Neural crest cell (in vitro differentiated cells): ENCODE measurements at regions not wholly inside any gene's neighbourhood (a gene's known extent, or its start where the extent isn't known, plus 50 kb on each side); places are given as distances from the start of the nearest gene placed in this dataset.

Source experiments
- DNase-seq: peaks from one replicate; pipeline ENCODE4 v3.0.0; 2021; ENCODE audit warnings: low read depth, mixed read lengths, low spot score
- H3K27ac Mint-ChIP-seq: one replicate; pipeline ENCODE4 v1.8.0; 2021; ENCODE audit warnings: mild to moderate bottlenecking, mixed read lengths; ENCODE audit not compliant: unreplicated experiment
- H3K27me3 Mint-ChIP-seq: 2 replicates; pipeline ENCODE4 v1.8.0; 2021; ENCODE audit warnings: low read depth, mild to moderate bottlenecking, mixed read lengths
- H3K36me3 Mint-ChIP-seq: 2 replicates; pipeline ENCODE4 v1.8.0; 2021; ENCODE audit warnings: low read depth, mild to moderate bottlenecking, mixed read lengths
- H3K4me1 Mint-ChIP-seq: 2 replicates; pipeline ENCODE4 v1.8.0; 2021; ENCODE audit warnings: mixed read lengths
- H3K4me3 Mint-ChIP-seq: one replicate; pipeline ENCODE4 v1.8.0; 2021; ENCODE audit warnings: mild to moderate bottlenecking, mixed read lengths
- H3K9me3 Mint-ChIP-seq: 2 replicates; pipeline ENCODE4 v1.8.0; 2021; ENCODE audit warnings: mixed read lengths
- CTCF ChIP-seq: fragments of 200-600 bp; sonication (generic); conservative IDR thresholded peaks from 2 replicates; pipeline ENCODE4 v1.5.0; 2021; ENCODE audit warnings: antibody characterized with exemption, mild to moderate bottlenecking

- DNase-seq: no peak
- H3K27me3 Mint-ChIP-seq: no peaks in the 10 kb centered on the region
- H3K9me3 Mint-ChIP-seq: no peaks in the 10 kb centered on the region
- no peak for TF ChIP-seq CTCF
- H3K4me3 Mint-ChIP-seq: no peak overlapping the region
- no peaks in the 10 kb centered on the region for H3K36me3 Mint-ChIP-seq
- no peak overlapping the region for H3K27ac Mint-ChIP-seq
- H3K4me1 Mint-ChIP-seq: peaks cover 6% of the 10 kb centered on the region
Observed at GRCh38 chr4:100067255-100067654, 117.2 kb upstream of the H2AZ1 start.

DNA sequence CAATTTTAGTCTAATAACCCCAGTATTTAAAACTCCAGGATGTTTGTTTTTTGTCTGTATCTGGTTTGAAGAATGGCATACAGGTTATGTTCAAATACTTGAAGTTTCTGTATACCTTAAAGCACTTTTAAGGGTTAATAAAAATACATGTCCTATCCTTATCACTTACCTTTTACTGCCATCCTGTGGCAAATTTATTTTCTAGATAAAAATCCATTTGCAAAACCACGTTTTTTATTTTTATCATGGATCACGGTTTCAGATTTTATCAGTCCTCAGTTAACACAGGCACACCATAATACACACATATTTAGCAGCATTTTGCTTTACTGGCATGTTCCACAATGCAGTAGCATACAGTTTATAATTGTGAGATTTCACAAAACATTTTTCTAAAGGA is 113.3 kb upstream of the H2AZ1 start:
- no peak overlapping the region for H3K27ac Mint-ChIP-seq
- H3K9me3 Mint-ChIP-seq: no peaks in the 10 kb centered on the region
- H3K4me1 Mint-ChIP-seq: no peaks in the 10 kb centered on the region
- H3K36me3 Mint-ChIP-seq: no peaks in the 10 kb centered on the region
- TF ChIP-seq CTCF: no peak
- no peaks in the 10 kb centered on the region for H3K27me3 Mint-ChIP-seq
- DNase-seq: no peak
- H3K4me3 Mint-ChIP-seq: no peak overlapping the region

DNA sequence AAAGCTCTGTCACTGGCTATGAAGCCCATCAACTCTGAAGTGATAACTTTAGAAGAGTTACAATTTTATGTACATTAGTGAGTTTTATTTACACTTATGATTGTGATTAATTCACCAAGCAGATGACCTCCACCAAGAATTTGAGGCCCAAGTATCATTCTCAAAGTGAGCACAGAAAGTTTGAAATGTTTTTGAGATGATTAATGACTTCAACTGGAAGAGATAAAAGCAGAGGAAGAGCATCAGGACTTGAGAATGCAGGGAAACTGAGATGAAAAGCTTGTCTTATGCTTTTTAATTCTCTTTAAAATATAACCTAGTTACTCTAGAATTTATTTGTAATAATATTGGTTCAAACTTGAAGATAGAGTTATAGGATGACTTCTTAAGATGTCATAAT is 112.8 kb upstream of the H2AZ1 start:
- Mint-ChIP-seq H3K4me1 (no peaks in the 10 kb centered on the region), H3K9me3 (no peaks in the 10 kb centered on the region), H3K27me3 (no peaks in the 10 kb centered on the region), H3K36me3 (no peaks in the 10 kb centered on the region), H3K27ac (no peak overlapping the region), H3K4me3 (no peak overlapping the region)
- TF ChIP-seq CTCF: no peak
- DNase-seq: no peak

GRCh38 chr4:100061835-100062234 is 111.8 kb upstream of the H2AZ1 start:
- Mint-ChIP-seq H3K27ac (no peak overlapping the region), H3K36me3 (no peaks in the 10 kb centered on the region), H3K4me1 (no peaks in the 10 kb centered on the region), H3K27me3 (no peaks in the 10 kb centered on the region), H3K4me3 (no peak overlapping the region), H3K9me3 (no peaks in the 10 kb centered on the region)
- TF ChIP-seq CTCF: no peak
- DNase-seq: no peak

DNA sequence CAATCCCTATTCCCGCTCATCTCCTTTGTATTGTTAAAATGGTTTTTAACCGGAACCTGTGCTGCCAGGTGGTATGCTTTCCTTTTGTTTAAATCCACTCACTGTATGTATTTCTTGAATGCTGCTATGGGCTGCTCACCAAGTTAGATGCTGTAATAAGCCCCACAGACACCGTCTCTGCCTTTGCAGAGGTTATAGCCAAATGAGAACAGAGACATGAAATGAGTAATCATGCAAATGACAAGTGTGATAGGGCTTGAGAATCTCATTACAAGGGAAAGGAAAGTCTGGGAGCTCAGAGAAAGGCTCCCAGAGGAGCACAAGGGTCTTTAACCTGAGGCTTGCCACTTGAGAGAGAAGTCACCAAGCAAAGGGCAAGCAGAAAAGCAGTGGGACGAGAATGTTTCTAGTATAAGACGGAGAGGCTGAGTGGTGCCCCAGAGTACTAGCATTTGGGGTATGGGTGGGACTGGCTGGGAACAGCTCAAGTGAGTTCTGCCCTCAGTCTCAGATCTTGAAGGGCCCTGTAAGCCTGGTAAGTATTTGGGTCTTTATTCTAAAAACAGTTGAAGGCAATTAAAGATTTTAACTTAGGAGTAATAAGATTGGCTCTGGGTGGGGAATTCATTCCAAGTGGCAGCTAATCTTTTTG is 110.8 kb upstream of the H2AZ1 start:
- no peak for DNase-seq
- no peak overlapping the region for H3K27ac Mint-ChIP-seq
- H3K4me3 Mint-ChIP-seq: no peak overlapping the region
- H3K27me3 Mint-ChIP-seq: no peaks in the 10 kb centered on the region
- no peak for TF ChIP-seq CTCF
- H3K4me1 Mint-ChIP-seq: no peaks in the 10 kb centered on the region
- H3K36me3 Mint-ChIP-seq: no peaks in the 10 kb centered on the region
- H3K9me3 Mint-ChIP-seq: no peaks in the 10 kb centered on the region
